PC-3 (cell line): ENCODE measurements at regions not wholly inside any gene's neighbourhood (a gene's known extent, or its start where the extent isn't known, plus 50 kb on each side); places are given as distances from the start of the nearest gene placed in this dataset.

Source experiments
- ATAC-seq: fragments of 200-7000 bp; cut with Tn5 transposase; 2 replicates; pipeline ENCODE4 v1.9.1; 2020; ENCODE audit warnings: mild to moderate bottlenecking, moderate library complexity
- BruUV-seq: library from RNA; stranded (reverse); fragments of 400-500 nt; replicated peaks from 2 replicates; lab custom pipeline; 2021; lab: Mats Ljungman, UMichigan
- CTCF ChIA-PET: fragments of 300-600 bp; sonication (Branson Sonifier 250); formaldehyde crosslinking; loops from one replicate; lab custom pipeline; 2022; ENCODE audit warnings: antibody characterized with exemption; lab: Charles Lee
- POLR2A ChIA-PET: fragments of 300-600 bp; sonication (Branson Sonifier 250); formaldehyde crosslinking; loops from one replicate; lab custom pipeline; 2022; ENCODE audit warnings: antibody characterized with exemption; ENCODE audit not compliant: unreplicated experiment; lab: Charles Lee
- DNase-seq: peaks from one replicate; pipeline ENCODE4 v3.0.0-alpha.2; 2015
- H2AFZ ChIP-seq: fragments of 300-600 bp; sonication (generic); 2 replicates; pipeline ENCODE4 v1.6.0; 2016; ENCODE audit warnings: antibody characterized with exemption, low read length
- H3F3A ChIP-seq: fragments of 300-600 bp; sonication (generic); one replicate; pipeline ENCODE4 v1.6.0; 2017; ENCODE audit warnings: antibody characterized with exemption, low read length, control low read depth, mild to moderate bottlenecking; ENCODE audit not compliant: unreplicated experiment
- H3K27ac ChIP-seq: fragments of 300-600 bp; sonication (generic); 2 replicates; pipeline ENCODE4 v1.5.1; 2016; ENCODE audit warnings: mild to moderate bottlenecking, low read length
- H3K27me3 ChIP-seq: fragments of 300-600 bp; sonication (generic); 2 replicates; pipeline ENCODE4 v1.6.1; 2016; ENCODE audit warnings: low read length, mixed read lengths
- H3K36me3 ChIP-seq: fragments of 300-600 bp; sonication (generic); 2 replicates; pipeline ENCODE4 v1.6.1; 2016; ENCODE audit warnings: low read depth, mixed run types, low read length, mixed read lengths
- H3K4me1 ChIP-seq: fragments of 300-600 bp; sonication (generic); 2 replicates; pipeline ENCODE4 v1.5.1; 2016; ENCODE audit warnings: low read length; ENCODE audit not compliant: insufficient read depth
- H3K4me2 ChIP-seq: fragments of 300-600 bp; sonication (generic); 2 replicates; pipeline ENCODE4 v1.6.0; 2016; ENCODE audit warnings: low read length
- H3K4me3 ChIP-seq: fragments of 300-600 bp; sonication (generic); 2 replicates; pipeline ENCODE4 v1.5.1; 2016; ENCODE audit warnings: mild to moderate bottlenecking, low read length, mixed read lengths
- H3K79me2 ChIP-seq: fragments of 300-600 bp; sonication (generic); 2 replicates; pipeline ENCODE4 v1.6.1; 2017; ENCODE audit warnings: low read length, mixed read lengths
- H3K9ac ChIP-seq: fragments of 300-600 bp; sonication (generic); 2 replicates; pipeline ENCODE4 v1.6.0; 2016; ENCODE audit warnings: mild to moderate bottlenecking, low read length
- H3K9me2 ChIP-seq: fragments of 300-600 bp; sonication (generic); replicated peaks from 2 replicates; pipeline ENCODE4 v1.6.1; 2016; ENCODE audit warnings: mixed run types, low read length, mixed read lengths
- H3K9me3 ChIP-seq: fragments of 300-600 bp; sonication (generic); 2 replicates; pipeline ENCODE4 v1.6.1; 2016; ENCODE audit warnings: low read length, mixed read lengths
- H4K20me1 ChIP-seq: fragments of 300-600 bp; sonication (generic); 2 replicates; pipeline ENCODE4 v1.6.1; 2016; ENCODE audit warnings: low read length, mixed read lengths
- CTCF ChIP-seq: fragments of 300-600 bp; sonication (generic); conservative IDR thresholded peaks from 2 replicates; pipeline ENCODE4 v1.5.1; 2017; ENCODE audit warnings: antibody characterized with exemption, low read depth, mild to moderate bottlenecking, low read length
- EZH2 ChIP-seq: fragments of 300-600 bp; sonication (generic); IDR thresholded peaks from one replicate; pipeline ENCODE4 v1.6.1; 2017; ENCODE audit warnings: antibody characterized with exemption, mild to moderate bottlenecking, low read length; ENCODE audit not compliant: unreplicated experiment
- EZH2phosphoT487 ChIP-seq: fragments of 300-600 bp; sonication (generic); IDR thresholded peaks from 2 replicates; pipeline ENCODE4 v1.6.1; 2018; ENCODE audit warnings: mild to moderate bottlenecking, antibody characterized with exemption, low read length, borderline replicate concordance
- intact Hi-C: fragments of 100-400 bp; cut with micrococcal nuclease; formaldehyde crosslinking; loops from 2 replicates; pipeline ENCODE4 v1.9.0; 2023

- no peaks in the 10 kb centered on the region for H3K27me3 ChIP-seq
- no peaks in the 10 kb centered on the region for H4K20me1 ChIP-seq
- DNase-seq, result no peak
- no peaks in the 10 kb centered on the region for H3K4me1 ChIP-seq
- H3K27ac ChIP-seq, result no peak overlapping the region
- no peaks in the 10 kb centered on the region for H3K9me2 ChIP-seq
- H3K9me3 ChIP-seq, result peaks cover 33% of the 10 kb centered on the region
- H2AFZ ChIP-seq, result no peak overlapping the region
- no TSS peak for BruUV-seq
- no peak overlapping the region for H3K9ac ChIP-seq
- no peaks in the 10 kb centered on the region for H3F3A ChIP-seq
- CTCF ChIA-PET, result no interaction called here
- no peak for ATAC-seq
- POLR2A ChIA-PET, result no interaction called here
- no peaks in the 10 kb centered on the region for H3K36me3 ChIP-seq
- TF ChIP-seq CTCF, result no peak
- TF ChIP-seq EZH2phosphoT487, result no peak
- TF ChIP-seq EZH2, result no peak
- no peaks in the 10 kb centered on the region for H3K79me2 ChIP-seq
- no peak overlapping the region for H3K4me3 ChIP-seq
- H3K4me2 ChIP-seq, result no peak overlapping the region
- intact Hi-C loops, result no loop called here
Measured at GRCh38 chr3:1540686-1541085, 447.9 kb downstream of the CNTN6 start.

GRCh38 chr3:1551741-1552140 is 458.9 kb downstream of the CNTN6 start:
- Histone ChIP-seq H3K9ac (no peak overlapping the region), H2AFZ (no peak overlapping the region), H3K4me2 (no peak overlapping the region), H3K4me3 (no peak overlapping the region), H3K27ac (no peak overlapping the region), H3K4me1 (no peaks in the 10 kb centered on the region), H3F3A (no peaks in the 10 kb centered on the region), H4K20me1 (no peaks in the 10 kb centered on the region), H3K36me3 (no peaks in the 10 kb centered on the region), H3K79me2 (no peaks in the 10 kb centered on the region), H3K9me2 (no peaks in the 10 kb centered on the region), H3K9me3 (peaks cover 40% of the 10 kb centered on the region), H3K27me3 (no peaks in the 10 kb centered on the region)
- CTCF ChIA-PET, result no interaction called here
- TF ChIP-seq EZH2phosphoT487 (no peak), CTCF (no peak), EZH2 (no peak)
- POLR2A ChIA-PET, result no interaction called here
- no TSS peak for BruUV-seq
- no peak for DNase-seq
- ATAC-seq, result no peak
- intact Hi-C loops, result no loop called here

DNA sequence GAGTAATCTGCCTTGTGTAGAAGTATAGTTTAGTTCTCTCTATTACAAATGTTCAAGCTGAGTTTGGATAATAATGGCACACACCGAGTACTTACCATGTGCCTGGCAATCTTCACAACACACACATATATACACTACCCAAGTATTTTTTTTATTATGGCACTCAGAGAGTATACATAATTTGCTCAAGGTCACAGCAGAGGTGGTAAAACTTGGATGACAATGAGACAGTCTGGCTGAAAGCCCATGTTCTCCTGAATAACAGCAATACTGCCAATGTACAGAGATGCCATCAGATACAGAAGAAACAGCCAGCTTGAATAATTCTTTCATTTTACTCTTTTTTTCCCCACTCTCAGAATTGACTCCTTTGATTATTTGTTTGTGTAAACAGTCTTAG is 460.0 kb downstream of the CNTN6 start:
- no peak for DNase-seq

More for the DNA sequence above, 460.0 kb downstream of the CNTN6 start:
- CTCF ChIA-PET, result no interaction called here
- no peak overlapping the region for H3K4me2 ChIP-seq
- no peak for ATAC-seq
- intact Hi-C loops, result no loop called here
- H4K20me1 ChIP-seq, result no peaks in the 10 kb centered on the region
- no peak for TF ChIP-seq EZH2
- TF ChIP-seq CTCF, result no peak
- no peak overlapping the region for H3K9ac ChIP-seq
- H3K27me3 ChIP-seq, result no peaks in the 10 kb centered on the region
- POLR2A ChIA-PET, result no interaction called here
- no TSS peak for BruUV-seq
- no peaks in the 10 kb centered on the region for H3K79me2 ChIP-seq
- H3K4me1 ChIP-seq, result no peaks in the 10 kb centered on the region
- H3K4me3 ChIP-seq, result no peak overlapping the region
- H3F3A ChIP-seq, result no peaks in the 10 kb centered on the region
- H2AFZ ChIP-seq, result no peak overlapping the region
- peaks cover 48% of the 10 kb centered on the region for H3K9me3 ChIP-seq
- no peak overlapping the region for H3K27ac ChIP-seq
- H3K9me2 ChIP-seq, result no peaks in the 10 kb centered on the region
- no peaks in the 10 kb centered on the region for H3K36me3 ChIP-seq
